ENCODE measurements at regions not wholly inside any gene's neighbourhood (a gene's known extent, or its start where the extent isn't known, plus 50 kb on each side); places are given as distances from the start of the nearest gene placed in this dataset.

GRCh38 chr15:36252146-36252711 is 327.2 kb upstream of the CDIN1 start:
- TF ChIP-seq PURB (CRISPR knock-in tag; IDR thresholded peaks at IDR 0.05; ENCODE audit: low read depth) (no peak), PHB2 (IDR thresholded peaks at IDR 0.05; ENCODE audit: low read depth) (no peak), CTCF (IDR thresholded peaks at IDR 0.05 in 2 of 3, conservative IDR thresholded peaks at IDR 0.05 in 1 of 3; ENCODE audit: insufficient read depth in 2 of 3, low read depth in 1 of 3, low read length in 3 of 3) (no peak), ZNF174 (CRISPR knock-in tag; IDR thresholded peaks at IDR 0.05) (no peak), FOS (IDR thresholded peaks at IDR 0.05; ENCODE audit: extremely low read depth, insufficient read length) (no peak), FOXM1 (IDR thresholded peaks at IDR 0.05; ENCODE audit: low read depth) (no peak), FOXM1 (CRISPR knock-in tag; IDR thresholded peaks at IDR 0.05; ENCODE audit: low read depth) (no peak), SMARCA4 (IDR thresholded peaks at IDR 0.05) (no peak), ELK1 (CRISPR knock-in tag; IDR thresholded peaks at IDR 0.05) (no peak), RUNX1 (IDR thresholded peaks at IDR 0.05; ENCODE audit: low read depth) (no peak), NCOA1 (IDR thresholded peaks at IDR 0.05; ENCODE audit: low read depth) (no peak), CEBPG (CRISPR knock-in tag; IDR thresholded peaks at IDR 0.05) (no peak), CEBPG (tag; conservative IDR thresholded peaks at IDR 0.05 in 1 of 2, IDR thresholded peaks at IDR 0.05 in 1 of 2) (no peak), SNRNP70 (optimal IDR thresholded peaks at IDR 0.05; ENCODE audit: low read depth, low read length) (no peak), ZSCAN29 (IDR thresholded peaks at IDR 0.05) (no peak), CBX8 (IDR thresholded peaks at IDR 0.05; ENCODE audit: borderline replicate concordance, extremely low read depth, low read depth, low read length, poor library complexity, severe bottlenecking) (no peak)
